ENCODE measurements at regions not wholly inside any gene's neighbourhood (a gene's known extent, or its start where the extent isn't known, plus 50 kb on each side); places are given as distances from the start of the nearest gene placed in this dataset.
"Not testable (repeated sequence)": the region's sequence is repeated elsewhere in the genome, so short reads cannot be mapped to it uniquely, and the experiment has no call there.

- Histone ChIP-seq H3K4me3 (ENCODE audit: low read length in 2 of 2) (no peak overlapping the region), H3K27me3 (ENCODE audit: control insufficient read depth in 3 of 3, insufficient read depth in 3 of 3, low read depth in 1 of 3, low read length in 3 of 3) (no peaks in the 10 kb centered on the region), H2BK5ac (ENCODE audit: low read length) (no peak overlapping the region), H3K9ac (ENCODE audit: low read depth, low read length, poor library complexity) (no peak overlapping the region), H2AK5ac (ENCODE audit: low read depth, low read length) (no peak overlapping the region), H2BK120ac (ENCODE audit: low read depth, low read length) (no peak overlapping the region), H2AFZ (ENCODE audit: low read length) (no peak overlapping the region), H3K14ac (ENCODE audit: low read length) (no peak overlapping the region), H3K23ac (ENCODE audit: low read depth, low read length, poor library complexity) (no peak overlapping the region), H3K9me3 (replicated peaks in 1 of 2; ENCODE audit: control insufficient read depth in 2 of 2, insufficient read depth in 1 of 2, low read depth in 1 of 2, low read length in 2 of 2) (no peaks in the 10 kb centered on the region), H3K27ac (replicated peaks; ENCODE audit: low read length) (no peak overlapping the region), H3K18ac (ENCODE audit: low read length) (no peak overlapping the region), H3K79me1 (ENCODE audit: low read depth, low read length) (no peaks in the 10 kb centered on the region), H3K4me1 (ENCODE audit: control insufficient read depth in 2 of 2, insufficient read depth in 1 of 2, low read depth in 1 of 2, low read length in 2 of 2) (peaks cover 1% of the 10 kb centered on the region in 2 donors), H2BK15ac (ENCODE audit: low read length) (no peak overlapping the region), H2BK12ac (ENCODE audit: low read length) (no peak overlapping the region), H4K8ac (ENCODE audit: low read depth, low read length) (no peak overlapping the region), H4K91ac (ENCODE audit: low read depth, low read length, poor library complexity) (no peak overlapping the region), H3K36me3 (replicated peaks in 1 of 2; ENCODE audit: control insufficient read depth in 2 of 2, insufficient read depth in 2 of 2, low read length in 2 of 2) (no peaks in the 10 kb centered on the region), H3K4me2 (ENCODE audit: insufficient read depth, low read length, poor library complexity, severe bottlenecking) (no peak overlapping the region), H3K4ac (ENCODE audit: low read length) (no peak overlapping the region)
- DNase-seq (ENCODE audit: low spot score) = no peak
- WGBS, 2 donors (ENCODE audit: extremely low coverage in 2 of 2, insufficient read length in 2 of 2, insufficient replicate concordance in 1 of 2) = no CpG with 5 or more reads among the region's 1 CpG
These were observed 118.7 kb downstream of the DIRAS2 start for GRCh38 chr9:90523958-90524357.

GRCh38 chr9:90526386-90526785 is 116.2 kb downstream of the DIRAS2 start:
- Histone ChIP-seq H3K79me1 (ENCODE audit: low read depth, low read length) (no peaks in the 10 kb centered on the region), H3K36me3 (replicated peaks in 1 of 2; ENCODE audit: control insufficient read depth in 2 of 2, insufficient read depth in 2 of 2, low read length in 2 of 2) (no peaks in the 10 kb centered on the region), H2AFZ (ENCODE audit: low read length) (no peak overlapping the region), H2BK15ac (ENCODE audit: low read length) (no peak overlapping the region), H3K27me3 (ENCODE audit: control insufficient read depth in 3 of 3, insufficient read depth in 3 of 3, low read depth in 1 of 3, low read length in 3 of 3) (no peaks in the 10 kb centered on the region), H3K14ac (ENCODE audit: low read length) (no peak overlapping the region), H2BK5ac (ENCODE audit: low read length) (no peak overlapping the region), H3K27ac (replicated peaks; ENCODE audit: low read length) (no peak overlapping the region), H4K8ac (ENCODE audit: low read depth, low read length) (no peak overlapping the region), H3K9me3 (replicated peaks in 1 of 2; ENCODE audit: control insufficient read depth in 2 of 2, insufficient read depth in 1 of 2, low read depth in 1 of 2, low read length in 2 of 2) (no peaks in the 10 kb centered on the region), H2BK12ac (ENCODE audit: low read length) (no peak overlapping the region), H3K23ac (ENCODE audit: low read depth, low read length, poor library complexity) (no peak overlapping the region), H4K91ac (ENCODE audit: low read depth, low read length, poor library complexity) (no peak overlapping the region), H2BK120ac (ENCODE audit: low read depth, low read length) (no peak overlapping the region), H3K4me3 (ENCODE audit: low read length in 2 of 2) (no peak overlapping the region), H3K4ac (ENCODE audit: low read length) (no peak overlapping the region), H3K4me1 (ENCODE audit: control insufficient read depth in 2 of 2, insufficient read depth in 1 of 2, low read depth in 1 of 2, low read length in 2 of 2) (peaks cover 1% of the 10 kb centered on the region in 2 donors), H3K4me2 (ENCODE audit: insufficient read depth, low read length, poor library complexity, severe bottlenecking) (no peak overlapping the region), H2AK5ac (ENCODE audit: low read depth, low read length) (no peak overlapping the region), H3K9ac (ENCODE audit: low read depth, low read length, poor library complexity) (no peak overlapping the region), H3K18ac (ENCODE audit: low read length) (no peak overlapping the region)
- DNase-seq (ENCODE audit: low spot score) = no peak

- not testable (repeated sequence) for H2BK5ac ChIP-seq (ENCODE audit: low read length); H2AK5ac ChIP-seq (ENCODE audit: low read depth, low read length); H3K4me1 ChIP-seq (ENCODE audit: control insufficient read depth in 2 of 2, insufficient read depth in 1 of 2, low read depth in 1 of 2, low read length in 2 of 2); H3K27me3 ChIP-seq (ENCODE audit: control insufficient read depth in 3 of 3, insufficient read depth in 3 of 3, low read depth in 1 of 3, low read length in 3 of 3); H3K4ac ChIP-seq (ENCODE audit: low read length); H3K23ac ChIP-seq (ENCODE audit: low read depth, low read length, poor library complexity); H3K14ac ChIP-seq (ENCODE audit: low read length); H4K91ac ChIP-seq (ENCODE audit: low read depth, low read length, poor library complexity); H3K9me3 ChIP-seq (replicated peaks in 1 of 2; ENCODE audit: control insufficient read depth in 2 of 2, insufficient read depth in 1 of 2, low read depth in 1 of 2, low read length in 2 of 2); H2BK120ac ChIP-seq (ENCODE audit: low read depth, low read length); H4K8ac ChIP-seq (ENCODE audit: low read depth, low read length); H2BK12ac ChIP-seq (ENCODE audit: low read length); H3K27ac ChIP-seq (replicated peaks; ENCODE audit: low read length); H3K9ac ChIP-seq (ENCODE audit: low read depth, low read length, poor library complexity); H3K18ac ChIP-seq (ENCODE audit: low read length); H3K36me3 ChIP-seq (replicated peaks in 1 of 2; ENCODE audit: control insufficient read depth in 2 of 2, insufficient read depth in 2 of 2, low read length in 2 of 2); H3K79me1 ChIP-seq (ENCODE audit: low read depth, low read length); H2BK15ac ChIP-seq (ENCODE audit: low read length); H3K4me2 ChIP-seq (ENCODE audit: insufficient read depth, low read length, poor library complexity, severe bottlenecking); H3K4me3 ChIP-seq (ENCODE audit: low read length in 2 of 2); DNase-seq (ENCODE audit: low spot score)
- peak overlapping the region; percentile 51 for H2AFZ ChIP-seq (ENCODE audit: low read length)
- no CpG with 5 or more reads among the region's 4 CpGs for WGBS, 2 donors (ENCODE audit: extremely low coverage in 2 of 2, insufficient read length in 2 of 2, insufficient replicate concordance in 1 of 2)
These were observed 106.5 kb downstream of the DIRAS2 start for GRCh38 chr9:90536094-90536493.

- no CpG with 5 or more reads among the region's 4 CpGs for WGBS, 2 donors (ENCODE audit: extremely low coverage in 2 of 2, insufficient read length in 2 of 2, insufficient replicate concordance in 1 of 2)
- H3K4me2 ChIP-seq (ENCODE audit: insufficient read depth, low read length, poor library complexity, severe bottlenecking) = no peak overlapping the region
- no peaks in the 10 kb centered on the region for H3K27me3 ChIP-seq (ENCODE audit: control insufficient read depth in 3 of 3, insufficient read depth in 3 of 3, low read depth in 1 of 3, low read length in 3 of 3)
- peaks cover 0 to 5% of the 10 kb centered on the region in 2 donors for H3K4me1 ChIP-seq (ENCODE audit: control insufficient read depth in 2 of 2, insufficient read depth in 1 of 2, low read depth in 1 of 2, low read length in 2 of 2)
- no peak overlapping the region for H2BK120ac ChIP-seq (ENCODE audit: low read depth, low read length)
- no peak overlapping the region for H2AK5ac ChIP-seq (ENCODE audit: low read depth, low read length)
- no peaks in the 10 kb centered on the region for H3K79me1 ChIP-seq (ENCODE audit: low read depth, low read length)
- no peaks in the 10 kb centered on the region for H3K36me3 ChIP-seq (replicated peaks in 1 of 2; ENCODE audit: control insufficient read depth in 2 of 2, insufficient read depth in 2 of 2, low read length in 2 of 2)
- no peak overlapping the region for H3K9ac ChIP-seq (ENCODE audit: low read depth, low read length, poor library complexity)
- H3K14ac ChIP-seq (ENCODE audit: low read length) = no peak overlapping the region
- no peak overlapping the region for H3K18ac ChIP-seq (ENCODE audit: low read length)
- H3K9me3 ChIP-seq (replicated peaks in 1 of 2; ENCODE audit: control insufficient read depth in 2 of 2, insufficient read depth in 1 of 2, low read depth in 1 of 2, low read length in 2 of 2) = no peaks in the 10 kb centered on the region
- no peak overlapping the region for H4K8ac ChIP-seq (ENCODE audit: low read depth, low read length)
- no peak overlapping the region for H3K27ac ChIP-seq (replicated peaks; ENCODE audit: low read length)
- H4K91ac ChIP-seq (ENCODE audit: low read depth, low read length, poor library complexity) = no peak overlapping the region
- no peak overlapping the region for H2BK15ac ChIP-seq (ENCODE audit: low read length)
- no peak overlapping the region for H3K4me3 ChIP-seq (ENCODE audit: low read length in 2 of 2)
- no peak overlapping the region for H2AFZ ChIP-seq (ENCODE audit: low read length)
- DNase-seq (ENCODE audit: low spot score) = no peak
- no peak overlapping the region for H2BK5ac ChIP-seq (ENCODE audit: low read length)
- no peak overlapping the region for H3K23ac ChIP-seq (ENCODE audit: low read depth, low read length, poor library complexity)
- no peak overlapping the region for H2BK12ac ChIP-seq (ENCODE audit: low read length)
- no peak overlapping the region for H3K4ac ChIP-seq (ENCODE audit: low read length)
These were observed 104.1 kb downstream of the DIRAS2 start for GRCh38 chr9:90538566-90538965.

Measured in neuronal stem cell (in vitro differentiated cells).